Endothelial cell of umbilical vein (primary cell): ENCODE measurements at regions not wholly inside any gene's neighbourhood (a gene's known extent, or its start where the extent isn't known, plus 50 kb on each side); places are given as distances from the start of the nearest gene placed in this dataset.

Source experiments
- BruUV-seq: library from RNA; stranded (reverse); fragments of 400-500 nt; replicated peaks from 2 replicates; lab custom pipeline; 2021; lab: Mats Ljungman, UMichigan
- CTCF ChIA-PET: fragments of 300-600, 350-600 bp; sonication (Branson Sonifier 250); formaldehyde crosslinking; loops from one replicate; lab custom pipeline; 2021; ENCODE audit warnings: antibody characterized with exemption, inconsistent platforms; lab: Charles Lee
- POLR2A ChIA-PET: fragments of 300-600, 350-600 bp; sonication (Branson Sonifier 250); formaldehyde crosslinking; loops from one replicate; lab custom pipeline; 2021; ENCODE audit warnings: antibody characterized with exemption, inconsistent platforms; lab: Charles Lee
- DNase-seq: peaks from one replicate; pipeline ENCODE4 v3.0.0-alpha.2; 2011; ENCODE audit warnings: low read depth, low spot score
- FAIRE-seq: peaks from 2 replicates; lab custom pipeline; 2011; peaks lifted over from hg19 to GRCh38; lab: Jason Lieb, UNC
- H2AFZ ChIP-seq: 2 replicates; pipeline ENCODE4 v1.6.0; 2012; ENCODE audit warnings: low read depth, low read length, control low read depth, inconsistent platforms
- H3K27ac ChIP-seq: 2 replicates; pipeline ENCODE4 v1.5.1; 2011; ENCODE audit warnings: low read depth, mild to moderate bottlenecking, control low read depth, low read length, moderate library complexity; ENCODE audit not compliant: insufficient read depth
- H3K27me3 ChIP-seq, 2 experiments: 2 replicates each; pipeline versions ENCODE4 v1.6.0 to v1.6.1; 2011; ENCODE audit warnings: low read length in 2 of 2, mixed read lengths in 1 of 2; ENCODE audit not compliant: control insufficient read depth in 2 of 2, insufficient read depth in 2 of 2
- H3K36me3 ChIP-seq, 2 experiments: 2 replicates in 1 of 2; 3 replicates in 1 of 2; pipeline ENCODE4 v1.5.1; 2011; ENCODE audit warnings: low read length in 2 of 2, mild to moderate bottlenecking in 1 of 2, moderate library complexity in 1 of 2; ENCODE audit not compliant: control insufficient read depth in 2 of 2, insufficient read depth in 2 of 2; ENCODE audit errors: extremely low read depth in 1 of 2
- H3K4me1 ChIP-seq: 3 replicates; pipeline ENCODE4 v1.5.1; 2011; ENCODE audit warnings: mild to moderate bottlenecking, low read length; ENCODE audit not compliant: control insufficient read depth, insufficient read depth; ENCODE audit errors: extremely low read depth
- H3K4me2 ChIP-seq: 2 replicates; pipeline ENCODE4 v1.6.1; 2011; ENCODE audit warnings: low read length, control low read depth, mixed read lengths; ENCODE audit not compliant: insufficient read depth
- H3K4me3 ChIP-seq, 3 experiments: fragments of 200-600 bp in 1 of 3; sonication (generic), shearing (Covaris generic) in 1 of 3; replicated peaks in 1 of 3; 2 replicates each; pipeline ENCODE4 v1.5.1; 2011 to 2016; ENCODE audit warnings: control low read depth in 3 of 3, low read length in 3 of 3, mild to moderate bottlenecking in 2 of 3, inconsistent platforms in 1 of 3, low read depth in 1 of 3, moderate library complexity in 1 of 3; ENCODE audit not compliant: insufficient read depth in 1 of 3
- H3K79me2 ChIP-seq: 2 replicates; pipeline ENCODE4 v1.6.0; 2012; ENCODE audit warnings: low read length, inconsistent platforms; ENCODE audit not compliant: control insufficient read depth, insufficient read depth
- H3K9ac ChIP-seq: replicated peaks from 2 replicates; pipeline ENCODE3; 2011; ENCODE audit warnings: low read length, control low read depth; ENCODE audit not compliant: insufficient read depth; ENCODE audit errors: extremely low read depth
- H3K9me1 ChIP-seq: replicated peaks from 3 replicates; pipeline ENCODE4 v1.6.0; 2011; ENCODE audit warnings: mild to moderate bottlenecking, low read length; ENCODE audit not compliant: control insufficient read depth, insufficient read depth; ENCODE audit errors: extremely low read depth
- H3K9me3 ChIP-seq: replicated peaks from 2 replicates; pipeline ENCODE4 v1.5.1; 2012; ENCODE audit warnings: low read length, inconsistent platforms; ENCODE audit not compliant: control insufficient read depth, insufficient read depth
- H4K20me1 ChIP-seq: replicated peaks from 2 replicates; pipeline ENCODE3; 2011; ENCODE audit warnings: mild to moderate bottlenecking, low read length; ENCODE audit not compliant: control insufficient read depth, insufficient read depth; ENCODE audit errors: extremely low read depth
- EZH2 ChIP-seq: IDR thresholded peaks from 2 replicates; pipeline ENCODE4 v1.6.1; 2012; ENCODE audit warnings: borderline replicate concordance, low read depth, mild to moderate bottlenecking, moderate library complexity, low read length, inconsistent platforms; ENCODE audit not compliant: severe bottlenecking
- FOS ChIP-seq: IDR thresholded peaks from 2 replicates; pipeline ENCODE4 v1.6.1; 2011; ENCODE audit warnings: mild to moderate bottlenecking, low read length, moderate library complexity, borderline replicate concordance; ENCODE audit not compliant: insufficient read depth
- GATA2 ChIP-seq: IDR thresholded peaks from 2 replicates; pipeline ENCODE4 v1.7.0; 2011; ENCODE audit warnings: low read depth, mild to moderate bottlenecking, moderate library complexity, mixed read lengths, low read length; ENCODE audit not compliant: insufficient read length, insufficient read depth
- JUN ChIP-seq: IDR thresholded peaks from 2 replicates; pipeline ENCODE4 v1.6.1; 2011; ENCODE audit warnings: borderline replicate concordance, low read depth; ENCODE audit not compliant: insufficient read length, insufficient read depth
- MYC ChIP-seq: IDR thresholded peaks from one replicate; pipeline ENCODE4 v1.6.1; 2011; ENCODE audit warnings: mild to moderate bottlenecking, low read depth, low read length
- POLR2A ChIP-seq: IDR thresholded peaks from 2 replicates; pipeline ENCODE4 v1.6.1; 2012; ENCODE audit warnings: low read depth, mild to moderate bottlenecking, control low read depth, low read length
- POLR2AphosphoS5 ChIP-seq: IDR thresholded peaks from 2 replicates; pipeline ENCODE4 v1.6.1; 2012; ENCODE audit warnings: low read depth, mild to moderate bottlenecking, control low read depth, low read length, moderate library complexity; ENCODE audit not compliant: insufficient read depth
- dilution Hi-C: fragments of 300-500 bp; cut with MboI; formaldehyde crosslinking; loops from one replicate; pipeline ENCODE4 v1.15.0; 2019; ENCODE audit warnings: low sequenced_read_pairs; ENCODE audit not compliant: extremely low pct_ligation_motif_present
- intact Hi-C: fragments of 100-400 bp; cut with micrococcal nuclease; formaldehyde crosslinking; loops from one replicate; pipeline ENCODE4 v1.10.0; 2022
- TF ChIP-seq, protein P1 (sequence below): IDR thresholded peaks from 2 replicates; pipeline ENCODE4 v1.6.1; 2011; ENCODE audit not compliant: insufficient read depth, insufficient read length
- TF ChIP-seq, protein P2 (sequence below), 2 donors: IDR thresholded peaks; 1 replicate in 1 of 2; 2 replicates in 1 of 2; pipeline ENCODE4 v1.5.1; 2011; ENCODE audit warnings: low read length in 2 of 2, mild to moderate bottlenecking in 2 of 2, moderate library complexity in 2 of 2, control low read depth in 1 of 2, inconsistent platforms in 1 of 2, low read depth in 1 of 2; ENCODE audit not compliant: insufficient read depth in 1 of 2; ENCODE audit errors: extremely low read depth in 1 of 2

DNA sequence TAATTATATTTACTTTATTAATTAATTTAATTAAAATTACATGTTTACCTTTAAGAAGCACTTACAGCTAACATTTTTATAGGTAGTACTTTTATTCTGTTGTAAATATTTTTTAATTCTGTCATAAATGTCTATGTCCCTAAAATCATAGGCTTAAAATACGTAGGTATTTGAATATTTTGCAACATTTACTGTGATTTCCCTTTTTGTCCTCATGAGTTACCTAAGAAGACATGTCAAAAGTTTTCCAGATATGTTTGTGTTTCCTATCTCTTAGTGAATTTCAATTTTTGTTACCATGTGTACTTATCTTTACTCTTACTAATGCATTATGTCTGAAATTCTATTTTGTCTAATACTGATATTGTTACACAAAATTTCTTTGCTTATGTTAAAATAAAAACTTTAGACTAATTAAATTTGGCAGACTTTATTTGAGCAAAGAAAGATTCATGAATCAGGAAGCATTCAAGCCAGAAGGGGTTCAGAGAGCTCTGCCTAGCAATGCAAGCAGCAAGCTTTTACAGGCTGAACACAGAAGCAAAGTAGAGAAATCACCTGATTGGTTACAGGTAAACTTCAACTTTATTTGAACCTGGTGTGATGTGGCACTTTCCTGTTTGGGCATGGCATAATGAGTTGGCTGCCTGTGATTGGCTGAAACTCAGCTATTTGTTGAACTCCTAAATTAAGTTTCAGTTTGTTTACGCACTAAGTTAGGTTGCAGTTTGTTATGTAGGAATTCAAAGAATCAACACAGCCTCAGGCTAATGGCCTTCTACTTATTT lies 123.2 kb upstream of the TMEM170B start:
- POLR2A ChIA-PET = interaction anchor here (1.3 kb wide), 1 partner anchor 182 kb away, joined by 3 read pairs; the partner anchor contains the start of gene NEDD9
- Histone ChIP-seq H3K4me1 (peaks cover 35% of the 10 kb centered on the region), H3K9me3 (no peaks in the 10 kb centered on the region), H3K9me1 (no peaks in the 10 kb centered on the region), H3K9ac (no peak overlapping the region), H3K4me3 (no peak overlapping the region), H4K20me1 (no peaks in the 10 kb centered on the region), H3K27ac (no peak overlapping the region), H3K36me3 (no peaks in the 10 kb centered on the region), H3K27me3 (no peaks in the 10 kb centered on the region), H2AFZ (no peak overlapping the region), H3K79me2 (no peaks in the 10 kb centered on the region), H3K4me2 (no peak overlapping the region)
- dilution Hi-C loops (no loop called here), intact Hi-C loops (loop anchor here (5.0 kb wide), 1 partner anchor 182 kb away; the partner anchor contains the start of gene NEDD9)
- DNase-seq = peak; percentile 43
- CTCF ChIA-PET = interaction anchor here (0.6 to 1.3 kb wide), 7 partner anchors 18 to 320 kb away, joined by 3 read pairs; no protein-coding TSS in a partner anchor
- peak; percentile 53 for FAIRE-seq
- TSS peak; percentile 32 for BruUV-seq
- TF ChIP-seq MYC (no peak), JUN (no peak), POLR2A (no peak), FOS (no peak), GATA2 (no peak), POLR2AphosphoS5 (no peak), EZH2 (no peak)
- TF ChIP-seq, protein P1, sequence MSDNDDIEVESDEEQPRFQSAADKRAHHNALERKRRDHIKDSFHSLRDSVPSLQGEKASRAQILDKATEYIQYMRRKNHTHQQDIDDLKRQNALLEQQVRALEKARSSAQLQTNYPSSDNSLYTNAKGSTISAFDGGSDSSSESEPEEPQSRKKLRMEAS = no peak
- TF ChIP-seq, protein P2, sequence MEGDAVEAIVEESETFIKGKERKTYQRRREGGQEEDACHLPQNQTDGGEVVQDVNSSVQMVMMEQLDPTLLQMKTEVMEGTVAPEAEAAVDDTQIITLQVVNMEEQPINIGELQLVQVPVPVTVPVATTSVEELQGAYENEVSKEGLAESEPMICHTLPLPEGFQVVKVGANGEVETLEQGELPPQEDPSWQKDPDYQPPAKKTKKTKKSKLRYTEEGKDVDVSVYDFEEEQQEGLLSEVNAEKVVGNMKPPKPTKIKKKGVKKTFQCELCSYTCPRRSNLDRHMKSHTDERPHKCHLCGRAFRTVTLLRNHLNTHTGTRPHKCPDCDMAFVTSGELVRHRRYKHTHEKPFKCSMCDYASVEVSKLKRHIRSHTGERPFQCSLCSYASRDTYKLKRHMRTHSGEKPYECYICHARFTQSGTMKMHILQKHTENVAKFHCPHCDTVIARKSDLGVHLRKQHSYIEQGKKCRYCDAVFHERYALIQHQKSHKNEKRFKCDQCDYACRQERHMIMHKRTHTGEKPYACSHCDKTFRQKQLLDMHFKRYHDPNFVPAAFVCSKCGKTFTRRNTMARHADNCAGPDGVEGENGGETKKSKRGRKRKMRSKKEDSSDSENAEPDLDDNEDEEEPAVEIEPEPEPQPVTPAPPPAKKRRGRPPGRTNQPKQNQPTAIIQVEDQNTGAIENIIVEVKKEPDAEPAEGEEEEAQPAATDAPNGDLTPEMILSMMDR (IDR thresholded peaks at IDR 0.05; ENCODE audit: extremely low read depth in 1 of 2, insufficient read depth in 1 of 2, low read depth in 1 of 2, low read length in 2 of 2) = no peak
